ENCODE measurements at regions not wholly inside any gene's neighbourhood (a gene's known extent, or its start where the extent isn't known, plus 50 kb on each side); places are given as distances from the start of the nearest gene placed in this dataset.

DNA sequence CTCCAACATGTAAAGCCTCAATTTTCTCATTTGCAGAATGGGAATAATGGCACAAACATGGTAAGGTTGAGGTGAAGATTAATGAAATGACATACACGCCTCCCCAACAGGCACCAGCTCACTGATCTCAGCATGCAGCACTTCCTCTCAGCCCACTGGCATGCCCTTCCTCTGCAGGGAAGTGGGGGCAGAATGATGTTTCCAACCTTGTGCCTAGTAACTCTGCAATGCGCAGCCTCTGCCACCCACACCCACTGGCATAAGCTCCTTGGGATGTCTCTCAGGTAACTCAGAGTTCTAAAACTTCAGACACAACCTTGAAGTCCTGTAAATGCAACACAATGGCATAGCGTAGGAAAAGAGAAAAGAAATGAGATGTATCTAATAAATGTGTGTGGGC, 540.7 kb downstream of the HTR7 start:
- Histone ChIP-seq H3K9me3 (ENCODE audit: control insufficient read depth, insufficient read depth, low read depth, low read length) (no peaks in the 10 kb centered on the region), H3K4me3 (ENCODE audit: low read depth in 2 of 2, low read length in 2 of 2) (no peak overlapping the region), H3K27me3 (ENCODE audit: control insufficient read depth, insufficient read depth, low read length) (no peaks in the 10 kb centered on the region), H3K27ac (ENCODE audit: low read length) (no peak overlapping the region), H3K36me3 (ENCODE audit: control insufficient read depth, insufficient read depth, low read length) (no peaks in the 10 kb centered on the region), H3K4me1 (ENCODE audit: control insufficient read depth, insufficient read depth, low read length) (peaks cover 7% of the 10 kb centered on the region; the same call in 1 of the 2 replicates)
- POLR2A ChIA-PET = no interaction called here
- in situ Hi-C loops (cut with HindIII; ENCODE audit: low pct_unique_long_range_greater_than_20kb, low sequenced_read_pairs) (no loop called here), intact Hi-C loops (cut with micrococcal nuclease; ENCODE audit: unreplicated experiment) (no loop called here)
- TF ChIP-seq POLR2AphosphoS5 (IDR thresholded peaks at IDR 0.05; ENCODE audit: low read depth, low read length) (no peak), SIN3A (IDR thresholded peaks at IDR 0.05; ENCODE audit: borderline replicate concordance, insufficient read depth, low read depth, low read length) (no peak)
- TF ChIP-seq, protein P1, sequence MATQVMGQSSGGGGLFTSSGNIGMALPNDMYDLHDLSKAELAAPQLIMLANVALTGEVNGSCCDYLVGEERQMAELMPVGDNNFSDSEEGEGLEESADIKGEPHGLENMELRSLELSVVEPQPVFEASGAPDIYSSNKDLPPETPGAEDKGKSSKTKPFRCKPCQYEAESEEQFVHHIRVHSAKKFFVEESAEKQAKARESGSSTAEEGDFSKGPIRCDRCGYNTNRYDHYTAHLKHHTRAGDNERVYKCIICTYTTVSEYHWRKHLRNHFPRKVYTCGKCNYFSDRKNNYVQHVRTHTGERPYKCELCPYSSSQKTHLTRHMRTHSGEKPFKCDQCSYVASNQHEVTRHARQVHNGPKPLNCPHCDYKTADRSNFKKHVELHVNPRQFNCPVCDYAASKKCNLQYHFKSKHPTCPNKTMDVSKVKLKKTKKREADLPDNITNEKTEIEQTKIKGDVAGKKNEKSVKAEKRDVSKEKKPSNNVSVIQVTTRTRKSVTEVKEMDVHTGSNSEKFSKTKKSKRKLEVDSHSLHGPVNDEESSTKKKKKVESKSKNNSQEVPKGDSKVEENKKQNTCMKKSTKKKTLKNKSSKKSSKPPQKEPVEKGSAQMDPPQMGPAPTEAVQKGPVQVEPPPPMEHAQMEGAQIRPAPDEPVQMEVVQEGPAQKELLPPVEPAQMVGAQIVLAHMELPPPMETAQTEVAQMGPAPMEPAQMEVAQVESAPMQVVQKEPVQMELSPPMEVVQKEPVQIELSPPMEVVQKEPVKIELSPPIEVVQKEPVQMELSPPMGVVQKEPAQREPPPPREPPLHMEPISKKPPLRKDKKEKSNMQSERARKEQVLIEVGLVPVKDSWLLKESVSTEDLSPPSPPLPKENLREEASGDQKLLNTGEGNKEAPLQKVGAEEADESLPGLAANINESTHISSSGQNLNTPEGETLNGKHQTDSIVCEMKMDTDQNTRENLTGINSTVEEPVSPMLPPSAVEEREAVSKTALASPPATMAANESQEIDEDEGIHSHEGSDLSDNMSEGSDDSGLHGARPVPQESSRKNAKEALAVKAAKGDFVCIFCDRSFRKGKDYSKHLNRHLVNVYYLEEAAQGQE (IDR thresholded peaks at IDR 0.05; ENCODE audit: insufficient read depth in 1 of 2, low read depth in 2 of 2, low read length in 1 of 2) = no peak
- no peak for DNase-seq (ENCODE audit: low read depth, low spot score)
- ATAC-seq = no peak
- CTCF ChIA-PET = no interaction called here
- no TSS peak for BruUV-seq (replicated peaks)

DNA sequence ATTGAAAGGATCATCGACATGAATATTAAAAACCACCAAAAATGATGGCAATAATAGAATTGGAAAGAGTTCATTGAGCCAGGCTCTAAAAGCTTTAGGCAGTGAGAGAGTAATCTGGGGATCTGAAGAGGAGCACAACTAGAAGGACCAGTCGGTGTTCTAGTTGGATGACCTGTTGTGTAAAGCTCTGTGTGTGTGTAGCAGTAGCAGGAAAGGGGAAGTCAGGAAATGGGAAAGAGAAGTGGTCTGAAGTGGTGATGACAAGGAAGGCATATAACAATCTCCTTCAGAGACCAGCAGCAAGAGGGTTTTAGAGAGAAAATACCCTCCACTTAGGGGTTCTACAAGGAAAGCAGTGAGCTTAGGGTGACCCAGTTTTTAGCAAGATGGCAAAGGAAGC, 539.2 kb downstream of the HTR7 start:
- DNase-seq (ENCODE audit: low read depth, low spot score) (no peak), ATAC-seq (no peak)
- ChIA-PET CTCF (no interaction called here), POLR2A (no interaction called here)
- no peak overlapping the region for H3K27ac ChIP-seq (ENCODE audit: low read length)
- H3K27me3 ChIP-seq (ENCODE audit: control insufficient read depth, insufficient read depth, low read length) = no peaks in the 10 kb centered on the region
- intact Hi-C loops (cut with micrococcal nuclease; ENCODE audit: unreplicated experiment) = no loop called here
- H3K4me1 ChIP-seq (ENCODE audit: control insufficient read depth, insufficient read depth, low read length) = peaks cover 7% of the 10 kb centered on the region; the same call in 1 of the 2 replicates
- BruUV-seq (replicated peaks) = no TSS peak
- no peaks in the 10 kb centered on the region for H3K9me3 ChIP-seq (ENCODE audit: control insufficient read depth, insufficient read depth, low read depth, low read length)
- no peaks in the 10 kb centered on the region for H3K36me3 ChIP-seq (ENCODE audit: control insufficient read depth, insufficient read depth, low read length)
- TF ChIP-seq POLR2AphosphoS5 (IDR thresholded peaks at IDR 0.05; ENCODE audit: low read depth, low read length) (no peak), SIN3A (IDR thresholded peaks at IDR 0.05; ENCODE audit: borderline replicate concordance, insufficient read depth, low read depth, low read length) (no peak), TCF7L2 (IDR thresholded peaks at IDR 0.05; ENCODE audit: low read depth, low read length) (no peak)
- TF ChIP-seq, protein P2, sequence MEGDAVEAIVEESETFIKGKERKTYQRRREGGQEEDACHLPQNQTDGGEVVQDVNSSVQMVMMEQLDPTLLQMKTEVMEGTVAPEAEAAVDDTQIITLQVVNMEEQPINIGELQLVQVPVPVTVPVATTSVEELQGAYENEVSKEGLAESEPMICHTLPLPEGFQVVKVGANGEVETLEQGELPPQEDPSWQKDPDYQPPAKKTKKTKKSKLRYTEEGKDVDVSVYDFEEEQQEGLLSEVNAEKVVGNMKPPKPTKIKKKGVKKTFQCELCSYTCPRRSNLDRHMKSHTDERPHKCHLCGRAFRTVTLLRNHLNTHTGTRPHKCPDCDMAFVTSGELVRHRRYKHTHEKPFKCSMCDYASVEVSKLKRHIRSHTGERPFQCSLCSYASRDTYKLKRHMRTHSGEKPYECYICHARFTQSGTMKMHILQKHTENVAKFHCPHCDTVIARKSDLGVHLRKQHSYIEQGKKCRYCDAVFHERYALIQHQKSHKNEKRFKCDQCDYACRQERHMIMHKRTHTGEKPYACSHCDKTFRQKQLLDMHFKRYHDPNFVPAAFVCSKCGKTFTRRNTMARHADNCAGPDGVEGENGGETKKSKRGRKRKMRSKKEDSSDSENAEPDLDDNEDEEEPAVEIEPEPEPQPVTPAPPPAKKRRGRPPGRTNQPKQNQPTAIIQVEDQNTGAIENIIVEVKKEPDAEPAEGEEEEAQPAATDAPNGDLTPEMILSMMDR (IDR thresholded peaks at IDR 0.05) = no peak
- TF ChIP-seq, protein P1 (IDR thresholded peaks at IDR 0.05; ENCODE audit: insufficient read depth in 1 of 2, low read depth in 2 of 2, low read length in 1 of 2) = no peak
- H3K4me3 ChIP-seq (ENCODE audit: low read depth in 2 of 2, low read length in 2 of 2) = no peak overlapping the region
- in situ Hi-C loops (cut with HindIII; ENCODE audit: low pct_unique_long_range_greater_than_20kb, low sequenced_read_pairs) = no loop called here

Measured in Panc1 (cell line).